Urothelium cell line (cell line): ENCODE measurements at regions not wholly inside any gene's neighbourhood (a gene's known extent, or its start where the extent isn't known, plus 50 kb on each side); places are given as distances from the start of the nearest gene placed in this dataset.
A peak's percentile ranks its signal among the peaks of the same experiment; 100 is the strongest.
"Not testable (repeated sequence)": the region's sequence is repeated elsewhere in the genome, so short reads cannot be mapped to it uniquely, and the experiment has no call there.

ENCODE experiments used
- DNase-seq: peaks from one replicate; pipeline ENCODE4 v3.0.0; 2011; ENCODE audit warnings: low spot score, mixed read lengths
- FAIRE-seq: peaks from 2 replicates; lab custom pipeline; 2011; peaks lifted over from hg19 to GRCh38; lab: Jason Lieb, UNC

GRCh38 chr14:27686137-27686536, 1080.5 kb upstream of the FOXG1 start:
- FAIRE-seq, result no peak
- DNase-seq, result no peak

- DNase-seq, result no peak
- FAIRE-seq, result no peak
Observed at GRCh38 chr14:27688841-27689444, 1077.6 kb upstream of the FOXG1 start.

GRCh38 chr14:27712364-27712763, 1054.2 kb upstream of the FOXG1 start:
- no peak for DNase-seq
- no peak for FAIRE-seq

GRCh38 chr14:27715561-27715960, 1051.0 kb upstream of the FOXG1 start:
- DNase-seq, result no peak
- no peak for FAIRE-seq

GRCh38 chr14:27721760-27722159, 1044.8 kb upstream of the FOXG1 start:
- FAIRE-seq (no peak), DNase-seq (no peak)

- no peak for FAIRE-seq
Observed at GRCh38 chr14:27725482-27725881, 1041.1 kb upstream of the FOXG1 start.

GRCh38 chr14:27727251-27727770, 1039.3 kb upstream of the FOXG1 start:
- FAIRE-seq (no peak), DNase-seq (no peak)

More at GRCh38 chr14:27725482-27725881, 1041.1 kb upstream of the FOXG1 start:
- DNase-seq, result no peak

GRCh38 chr14:27730204-27730603, 1036.4 kb upstream of the FOXG1 start:
- FAIRE-seq (no peak), DNase-seq (peak; percentile 1)

GRCh38 chr14:27739657-27740156, 1026.9 kb upstream of the FOXG1 start:
- FAIRE-seq, result no peak
- no peak for DNase-seq

GRCh38 chr14:27750114-27750513, 1016.5 kb upstream of the FOXG1 start:
- DNase-seq (no peak), FAIRE-seq (no peak)

- not testable (repeated sequence) for FAIRE-seq, DNase-seq
Observed at GRCh38 chr14:27757642-27758041, 1008.9 kb upstream of the FOXG1 start.

- FAIRE-seq, DNase-seq: not testable (repeated sequence)
Observed at GRCh38 chr14:27760367-27760766, 1006.2 kb upstream of the FOXG1 start.

GRCh38 chr14:27799066-27800028, 967.2 kb upstream of the FOXG1 start:
- FAIRE-seq, DNase-seq: not testable (repeated sequence)

- not testable (repeated sequence) for DNase-seq, FAIRE-seq
Observed at GRCh38 chr14:27817746-27818430, 948.7 kb upstream of the FOXG1 start.

- not testable (repeated sequence) for DNase-seq, FAIRE-seq
Observed at GRCh38 chr14:27826149-27826548, 940.4 kb upstream of the FOXG1 start.

GRCh38 chr14:27831978-27832377, 934.6 kb upstream of the FOXG1 start:
- not testable (repeated sequence) for DNase-seq, FAIRE-seq

- not testable (repeated sequence) for DNase-seq, FAIRE-seq
Observed at GRCh38 chr14:27833001-27833400, 933.6 kb upstream of the FOXG1 start.

GRCh38 chr14:27836386-27836785, 930.2 kb upstream of the FOXG1 start:
- DNase-seq (no peak), FAIRE-seq (no peak)

- DNase-seq (peak; percentile 65), FAIRE-seq (no peak)
Observed at GRCh38 chr14:27845241-27845850, 921.2 kb upstream of the FOXG1 start.

GRCh38 chr14:27845902-27846301, 920.7 kb upstream of the FOXG1 start:
- FAIRE-seq (no peak), DNase-seq (no peak)
